DMS53 treated with DMSO at 0.1 percent for 48 hours (cell line): ENCODE measurements at regions not wholly inside any gene's neighbourhood (a gene's known extent, or its start where the extent isn't known, plus 50 kb on each side); places are given as distances from the start of the nearest gene placed in this dataset.
"Not testable (repeated sequence)": the region's sequence is repeated elsewhere in the genome, so short reads cannot be mapped to it uniquely, and the experiment has no call there.

Experiments used
- DNase-seq: peaks from one replicate; lab custom pipeline; 2025; ENCODE audit not compliant: unreplicated experiment; lab: John Stamatoyannopoulos, UW

DNA sequence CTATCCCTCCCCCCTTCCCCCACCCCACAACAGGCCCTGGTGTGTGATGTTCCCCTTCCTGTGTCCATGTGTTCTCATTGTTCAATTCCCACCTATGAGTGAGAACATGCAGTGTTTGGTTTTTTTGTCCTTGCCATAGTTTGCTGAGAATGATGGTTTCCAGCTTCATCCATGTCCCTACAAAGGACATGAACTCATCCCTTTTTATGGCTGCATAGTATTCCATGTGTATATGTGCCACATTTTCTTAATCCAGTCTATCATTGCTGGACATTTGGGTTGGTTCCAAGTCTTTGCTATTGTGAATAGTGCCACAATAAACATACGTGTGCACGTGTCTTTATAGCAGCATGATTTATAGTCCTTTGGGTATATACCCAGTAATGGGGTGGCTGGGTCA, 52.3 kb upstream of the MAN1A2 start:
- not testable (repeated sequence) for DNase-seq

DNA sequence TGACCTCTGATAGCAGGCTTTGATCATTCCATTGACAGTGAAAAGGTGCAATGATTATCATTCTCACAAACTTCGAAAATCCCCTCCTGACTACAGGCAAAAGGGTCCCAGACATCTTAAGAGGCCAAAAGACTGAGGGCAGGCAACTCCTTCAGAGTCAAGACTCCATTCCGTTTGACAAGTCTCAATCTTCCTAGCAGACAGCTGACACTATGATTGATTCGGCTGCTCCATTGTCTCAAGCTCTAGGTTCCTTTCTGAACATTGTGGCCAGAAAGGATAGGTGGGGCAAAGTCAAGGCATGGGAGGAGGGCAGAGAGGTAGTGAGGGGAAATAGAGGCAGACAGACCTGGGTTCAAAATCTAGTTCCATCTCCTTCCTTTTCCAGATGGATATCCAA, 53.7 kb upstream of the MAN1A2 start:
- no peak for DNase-seq

- DNase-seq = no peak
Measured at GRCh38 chr1:117312453-117313138, 54.7 kb upstream of the MAN1A2 start.

GRCh38 chr1:117308311-117308916, 58.8 kb upstream of the MAN1A2 start:
- no peak for DNase-seq

GRCh38 chr1:117301901-117302300, 65.3 kb upstream of the MAN1A2 start:
- no peak for DNase-seq

- not testable (repeated sequence) for DNase-seq
Measured at GRCh38 chr1:117300183-117300582, 67.1 kb upstream of the MAN1A2 start.

DNA sequence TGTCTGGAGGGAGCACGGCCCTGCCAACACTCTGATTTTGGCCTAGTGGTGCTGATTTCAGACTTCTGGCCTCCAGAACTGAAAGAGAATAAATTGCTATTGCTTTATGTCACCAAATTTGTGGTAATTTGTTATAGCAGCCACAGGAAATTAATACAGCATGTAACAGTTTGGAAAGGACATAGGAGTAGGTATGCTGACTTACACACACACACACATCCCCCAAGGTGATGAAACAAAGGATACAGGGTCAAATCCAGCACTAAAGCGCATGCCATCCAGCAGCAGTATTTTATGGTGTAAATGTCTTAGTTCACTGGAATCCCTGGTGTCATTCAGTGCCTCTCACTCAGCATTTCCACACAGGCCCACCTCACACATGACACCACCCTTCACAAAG, 72.2 kb upstream of the MAN1A2 start:
- DNase-seq = no peak

DNA sequence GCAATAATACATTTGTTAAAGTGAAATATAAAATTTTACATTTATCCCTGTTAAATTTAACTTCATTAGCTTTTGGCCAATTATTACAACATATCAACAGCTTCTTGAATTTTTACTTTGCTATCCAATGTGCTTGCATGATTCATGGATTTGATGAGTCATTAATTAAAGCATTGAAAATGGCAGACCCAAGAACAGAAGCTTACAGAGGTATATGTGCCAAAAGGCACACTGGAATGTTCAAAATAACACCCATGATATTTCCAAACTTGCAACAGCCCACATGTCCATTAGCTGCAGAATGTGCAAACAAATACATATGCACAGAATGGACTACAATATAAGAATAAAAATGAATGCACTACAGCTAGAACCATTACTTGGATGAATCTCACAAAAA, 76.4 kb upstream of the MAN1A2 start:
- DNase-seq = no peak

- no peak for DNase-seq
Measured at GRCh38 chr1:117289316-117289870, 77.9 kb upstream of the MAN1A2 start.

GRCh38 chr1:117286562-117286961, 75.8 kb upstream of the VTCN1 start:
- DNase-seq = no peak

DNA sequence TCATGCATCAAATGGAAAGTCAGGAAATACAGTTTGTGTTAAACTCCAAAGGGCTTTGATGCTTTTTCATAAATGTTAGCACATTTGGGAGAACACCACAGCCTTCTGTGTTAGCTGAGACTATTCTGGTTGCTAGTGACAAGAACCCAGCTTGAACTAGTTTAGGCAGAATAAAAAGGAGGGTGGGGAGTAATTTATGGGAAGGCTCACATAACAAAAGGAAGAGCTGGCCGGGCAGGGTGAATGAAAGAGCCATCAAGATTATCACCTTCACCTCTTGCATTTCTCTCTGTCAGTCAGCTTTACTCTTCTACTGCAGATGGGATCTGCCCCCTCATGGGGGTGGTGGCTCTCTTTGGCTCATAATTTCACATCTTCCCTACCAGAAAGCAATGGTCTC, 75.4 kb upstream of the VTCN1 start:
- no peak for DNase-seq

DNA sequence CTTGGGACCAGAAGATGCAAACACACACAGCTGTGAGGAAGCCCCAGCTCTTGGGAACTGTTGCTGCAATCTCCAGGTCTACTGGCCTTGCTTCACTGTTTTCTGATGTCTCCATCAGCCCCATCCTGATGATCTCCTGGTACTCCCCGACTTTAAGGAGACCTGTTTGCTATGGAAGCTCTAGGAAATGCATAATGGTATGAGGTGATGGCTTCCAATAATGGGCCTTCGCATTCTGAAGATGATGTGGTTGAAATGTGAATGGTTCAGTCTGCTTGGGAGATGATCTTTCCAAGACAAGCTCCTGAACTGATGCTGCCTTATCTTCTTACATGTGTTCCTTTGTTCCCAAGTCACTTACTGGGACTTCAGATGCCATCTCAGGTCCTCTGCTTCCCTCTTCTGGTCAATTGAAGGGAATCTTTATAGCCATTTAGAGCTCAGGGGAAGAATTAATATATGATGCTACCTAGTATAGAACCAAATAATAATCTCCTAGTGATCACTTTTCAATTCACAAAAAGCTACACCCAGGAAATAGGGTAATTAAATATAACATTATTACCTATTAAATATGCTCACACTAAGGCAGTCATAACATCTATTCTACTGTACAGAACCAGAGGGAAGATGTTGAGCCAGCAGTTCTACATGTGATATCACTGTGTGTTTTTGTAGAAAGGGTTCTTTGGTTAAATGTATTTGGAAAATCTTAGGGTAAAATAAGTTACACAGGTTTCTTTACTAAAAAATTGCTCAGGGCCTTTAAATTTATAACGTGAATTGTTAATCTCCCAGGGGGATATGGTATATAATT, 73.9 kb upstream of the VTCN1 start:
- DNase-seq = peak; percentile 18

DNA sequence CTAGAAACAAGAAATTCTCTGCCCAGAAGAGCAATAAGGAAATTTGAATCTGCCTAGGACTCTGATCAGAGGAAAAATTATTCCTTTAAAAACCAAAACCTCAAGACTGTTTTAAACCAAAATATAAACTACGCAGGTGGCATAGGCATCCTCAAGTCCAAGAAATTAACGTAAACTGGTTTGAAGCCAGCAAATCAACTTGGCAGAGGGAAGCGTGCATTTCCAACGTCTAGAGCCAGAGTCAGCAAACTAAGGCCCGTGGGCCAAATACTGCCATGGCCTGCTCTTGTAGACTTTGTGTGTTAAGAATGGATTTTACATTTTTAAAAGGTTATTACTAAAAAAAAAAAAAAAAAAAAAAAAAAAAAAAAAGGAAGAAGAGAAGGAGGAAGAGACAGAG, 67.8 kb upstream of the VTCN1 start:
- no peak for DNase-seq

DNA sequence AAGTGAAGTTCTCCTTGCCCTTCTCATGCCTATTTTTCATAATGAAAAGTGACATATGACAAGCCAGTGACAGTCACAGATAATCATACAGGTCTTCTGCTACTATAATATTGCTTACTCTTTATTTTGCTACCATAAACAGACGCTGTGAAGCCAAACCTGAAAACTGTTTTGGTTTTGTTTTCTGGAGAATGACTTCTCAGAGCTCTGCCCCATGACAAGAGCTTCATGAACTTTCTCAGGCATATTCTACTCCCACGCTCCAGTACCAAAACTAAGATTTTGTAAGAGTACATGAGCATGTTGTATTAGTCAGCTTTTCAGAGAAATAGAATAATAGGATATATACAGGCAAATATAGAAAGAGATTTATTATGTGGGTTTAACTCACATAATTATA, 64.3 kb upstream of the VTCN1 start:
- no peak for DNase-seq

DNA sequence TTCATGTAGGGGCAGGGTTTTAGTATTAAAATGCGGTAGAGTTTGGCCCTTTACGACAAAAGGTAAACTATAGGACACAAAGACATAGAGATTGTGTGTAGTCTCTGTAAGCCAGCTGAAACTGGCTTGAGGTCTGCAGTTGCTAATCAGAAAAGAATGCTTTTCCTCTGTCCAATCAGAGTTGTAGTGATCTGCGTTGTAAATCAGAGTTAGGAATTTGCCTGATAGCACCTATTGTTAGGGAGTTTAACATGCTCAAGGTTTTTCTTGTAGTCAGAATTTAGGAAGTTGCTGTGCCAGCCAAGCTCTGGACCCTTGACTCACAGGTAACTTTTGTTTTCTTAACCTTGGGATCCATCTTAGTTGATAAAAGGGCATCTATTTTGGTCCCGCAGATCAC, 61.2 kb upstream of the VTCN1 start:
- no peak for DNase-seq

DNA sequence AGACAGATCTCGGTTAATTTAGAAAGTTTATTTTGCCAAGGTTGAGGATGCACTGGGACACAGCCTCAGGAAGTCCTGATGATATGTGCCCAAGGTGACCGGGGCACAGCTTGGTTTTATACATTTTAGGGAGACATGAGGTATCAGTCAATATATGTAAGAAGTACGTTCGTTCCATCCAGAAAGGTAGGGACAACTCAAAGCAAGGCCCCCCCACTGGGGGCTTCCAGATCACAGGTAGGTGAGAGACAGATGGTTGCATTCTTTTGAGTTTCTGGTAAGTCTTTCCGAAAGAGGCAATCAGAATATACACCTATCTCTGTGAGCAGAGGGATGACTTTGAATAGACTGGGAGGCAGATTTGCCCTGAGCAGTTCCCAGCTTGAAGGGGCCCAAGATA, 60.4 kb upstream of the VTCN1 start:
- DNase-seq = no peak

GRCh38 chr1:117270679-117271078, 60.0 kb upstream of the VTCN1 start:
- no peak for DNase-seq

GRCh38 chr1:117268535-117269455, 58.1 kb upstream of the VTCN1 start:
- no peak for DNase-seq

GRCh38 chr1:117267232-117267774, 56.6 kb upstream of the VTCN1 start:
- no peak for DNase-seq

DNA sequence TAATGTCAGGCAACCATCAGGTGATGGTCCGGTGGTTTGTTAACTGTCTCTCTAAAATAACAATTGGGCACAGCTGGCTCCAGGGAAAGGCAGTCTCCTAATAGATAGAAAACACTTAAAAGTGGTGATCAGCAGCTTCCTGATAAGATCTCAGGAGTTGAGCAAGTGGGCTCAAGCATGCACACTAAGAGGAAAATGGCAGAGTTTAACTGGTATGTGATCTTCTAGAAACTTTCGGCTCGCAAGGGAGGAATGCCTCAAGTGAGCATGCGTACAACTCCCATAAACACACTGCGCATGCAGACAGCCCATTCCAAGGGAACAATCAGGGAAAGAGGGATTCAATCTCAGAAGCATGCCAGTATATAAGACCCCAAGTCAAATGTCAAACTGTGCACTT, 52.2 kb upstream of the VTCN1 start:
- DNase-seq = no peak

- no peak for DNase-seq
Measured at GRCh38 chr1:117261424-117261785, 50.7 kb upstream of the VTCN1 start.
